ENCODE measurements at regions not wholly inside any gene's neighbourhood (a gene's known extent, or its start where the extent isn't known, plus 50 kb on each side); places are given as distances from the start of the nearest gene placed in this dataset.

DNA sequence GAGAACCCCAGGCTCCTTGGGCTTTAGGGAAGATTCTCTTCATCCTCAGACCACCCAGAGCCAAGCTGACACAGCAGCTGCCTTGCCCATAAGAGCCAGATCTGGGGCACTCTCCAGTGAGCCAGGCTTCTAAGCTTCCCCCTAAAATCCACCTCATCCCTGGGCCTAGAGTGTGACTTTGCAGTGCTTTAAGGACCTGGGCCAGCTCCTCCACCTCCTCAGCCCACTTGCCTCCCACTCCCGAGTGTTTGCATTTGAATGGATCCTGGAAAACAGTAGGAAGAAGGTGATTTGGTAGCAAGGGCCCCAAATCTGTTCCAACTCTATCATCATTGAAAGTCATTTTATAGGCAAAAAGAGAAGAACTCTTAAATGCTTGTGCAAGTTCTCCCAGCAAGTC is 108.7 kb upstream of the UBL3 start:
- TF ChIP-seq POLR2A (IDR thresholded peaks at IDR 0.05), result no peak
- TF ChIP-seq, protein P1, sequence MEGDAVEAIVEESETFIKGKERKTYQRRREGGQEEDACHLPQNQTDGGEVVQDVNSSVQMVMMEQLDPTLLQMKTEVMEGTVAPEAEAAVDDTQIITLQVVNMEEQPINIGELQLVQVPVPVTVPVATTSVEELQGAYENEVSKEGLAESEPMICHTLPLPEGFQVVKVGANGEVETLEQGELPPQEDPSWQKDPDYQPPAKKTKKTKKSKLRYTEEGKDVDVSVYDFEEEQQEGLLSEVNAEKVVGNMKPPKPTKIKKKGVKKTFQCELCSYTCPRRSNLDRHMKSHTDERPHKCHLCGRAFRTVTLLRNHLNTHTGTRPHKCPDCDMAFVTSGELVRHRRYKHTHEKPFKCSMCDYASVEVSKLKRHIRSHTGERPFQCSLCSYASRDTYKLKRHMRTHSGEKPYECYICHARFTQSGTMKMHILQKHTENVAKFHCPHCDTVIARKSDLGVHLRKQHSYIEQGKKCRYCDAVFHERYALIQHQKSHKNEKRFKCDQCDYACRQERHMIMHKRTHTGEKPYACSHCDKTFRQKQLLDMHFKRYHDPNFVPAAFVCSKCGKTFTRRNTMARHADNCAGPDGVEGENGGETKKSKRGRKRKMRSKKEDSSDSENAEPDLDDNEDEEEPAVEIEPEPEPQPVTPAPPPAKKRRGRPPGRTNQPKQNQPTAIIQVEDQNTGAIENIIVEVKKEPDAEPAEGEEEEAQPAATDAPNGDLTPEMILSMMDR (IDR thresholded peaks at IDR 0.05), result no peak

Measured in uterus (tissue), 2 donors.